Fibroblast of pulmonary artery (primary cell): ENCODE measurements at regions not wholly inside any gene's neighbourhood (a gene's known extent, or its start where the extent isn't known, plus 50 kb on each side); places are given as distances from the start of the nearest gene placed in this dataset.
A peak's percentile ranks its signal among the peaks of the same experiment; 100 is the strongest.

Source experiments
- DNase-seq: peaks from one replicate; pipeline ENCODE4 v3.0.0-alpha.2; 2010; ENCODE audit warnings: low read depth
- H3K4me3 ChIP-seq: replicated peaks from 2 replicates; pipeline ENCODE4 v1.5.1; 2011; ENCODE audit warnings: low read depth, mild to moderate bottlenecking, control low read depth, low read length, moderate library complexity
- TF ChIP-seq, protein P1 (sequence below): IDR thresholded peaks from 2 replicates; pipeline ENCODE4 v1.5.1; 2011; ENCODE audit warnings: mild to moderate bottlenecking, control low read depth, low read length, inconsistent platforms; ENCODE audit errors: missing control alignments

GRCh38 chr14:62253171-62253570, 491.0 kb downstream of the SNAPC1 start:
- no peak overlapping the region for H3K4me3 ChIP-seq
- no peak for DNase-seq
- TF ChIP-seq, protein P1, sequence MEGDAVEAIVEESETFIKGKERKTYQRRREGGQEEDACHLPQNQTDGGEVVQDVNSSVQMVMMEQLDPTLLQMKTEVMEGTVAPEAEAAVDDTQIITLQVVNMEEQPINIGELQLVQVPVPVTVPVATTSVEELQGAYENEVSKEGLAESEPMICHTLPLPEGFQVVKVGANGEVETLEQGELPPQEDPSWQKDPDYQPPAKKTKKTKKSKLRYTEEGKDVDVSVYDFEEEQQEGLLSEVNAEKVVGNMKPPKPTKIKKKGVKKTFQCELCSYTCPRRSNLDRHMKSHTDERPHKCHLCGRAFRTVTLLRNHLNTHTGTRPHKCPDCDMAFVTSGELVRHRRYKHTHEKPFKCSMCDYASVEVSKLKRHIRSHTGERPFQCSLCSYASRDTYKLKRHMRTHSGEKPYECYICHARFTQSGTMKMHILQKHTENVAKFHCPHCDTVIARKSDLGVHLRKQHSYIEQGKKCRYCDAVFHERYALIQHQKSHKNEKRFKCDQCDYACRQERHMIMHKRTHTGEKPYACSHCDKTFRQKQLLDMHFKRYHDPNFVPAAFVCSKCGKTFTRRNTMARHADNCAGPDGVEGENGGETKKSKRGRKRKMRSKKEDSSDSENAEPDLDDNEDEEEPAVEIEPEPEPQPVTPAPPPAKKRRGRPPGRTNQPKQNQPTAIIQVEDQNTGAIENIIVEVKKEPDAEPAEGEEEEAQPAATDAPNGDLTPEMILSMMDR, result no peak

DNA sequence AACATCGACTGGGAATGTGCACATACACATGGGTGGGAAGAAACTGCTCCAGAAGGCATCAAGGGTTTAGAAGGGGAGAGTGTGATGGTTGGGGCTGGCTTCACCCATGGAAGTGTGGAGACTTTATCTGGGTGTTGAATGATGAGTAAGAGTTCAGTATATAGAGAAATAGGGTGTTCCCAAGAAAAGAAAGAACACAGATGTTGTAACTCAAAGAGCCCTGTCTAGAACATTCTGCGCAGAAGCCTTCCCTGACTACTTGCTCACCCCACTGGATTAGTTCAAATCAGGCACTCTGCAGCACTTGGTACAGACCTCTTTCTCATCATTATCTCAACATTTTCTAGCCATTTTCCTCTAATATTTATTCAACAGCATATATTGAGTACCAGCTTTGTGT, 491.7 kb downstream of the SNAPC1 start:
- H3K4me3 ChIP-seq, result no peak overlapping the region
- TF ChIP-seq, protein P1, result no peak
- DNase-seq, result peak; percentile 33

GRCh38 chr14:62269204-62269603, 507.0 kb downstream of the SNAPC1 start:
- TF ChIP-seq, protein P1, result no peak
- H3K4me3 ChIP-seq, result no peak overlapping the region
- DNase-seq, result peak; percentile 24

DNA sequence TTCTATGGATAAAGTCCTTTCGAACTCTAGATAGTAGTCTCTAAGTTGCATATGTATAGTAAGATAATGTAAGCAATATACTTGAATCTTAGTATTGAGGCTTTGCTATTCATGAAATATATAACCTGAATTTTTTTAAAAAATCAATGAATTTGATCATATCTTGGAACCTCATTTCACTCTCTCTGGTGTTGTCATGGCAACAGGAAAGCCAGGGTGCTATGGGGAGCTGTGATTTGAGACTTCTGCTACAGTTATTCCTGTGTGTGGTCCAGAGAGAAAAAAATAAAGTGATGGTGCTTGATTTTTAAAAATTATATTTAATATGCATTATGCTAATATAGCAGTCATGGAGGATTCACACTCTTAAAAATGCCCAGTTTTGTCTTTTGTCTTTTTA, 508.0 kb downstream of the SNAPC1 start:
- TF ChIP-seq, protein P1, result no peak
- no peak overlapping the region for H3K4me3 ChIP-seq
- DNase-seq, result no peak

DNA sequence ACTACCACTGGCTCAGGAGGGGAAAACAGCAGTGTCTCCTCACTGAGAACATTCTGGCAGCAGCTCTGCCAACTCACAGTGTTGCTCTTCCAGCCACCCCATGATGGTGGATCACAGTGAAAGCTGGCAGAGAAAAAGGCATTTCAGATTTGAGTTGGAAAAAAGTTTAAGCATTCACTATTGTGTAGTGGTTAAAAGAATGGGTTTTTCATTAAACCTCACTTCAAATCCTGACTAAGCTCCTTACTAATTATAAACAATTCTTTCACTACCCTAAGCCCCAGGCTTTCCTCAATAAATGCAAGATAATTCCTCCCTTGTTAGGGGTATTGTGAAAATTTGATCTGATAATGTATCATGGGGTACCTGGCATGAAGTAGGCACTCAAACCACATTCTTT, 518.1 kb downstream of the SNAPC1 start:
- no peak for DNase-seq
- TF ChIP-seq, protein P1, result no peak
- H3K4me3 ChIP-seq, result no peak overlapping the region

DNA sequence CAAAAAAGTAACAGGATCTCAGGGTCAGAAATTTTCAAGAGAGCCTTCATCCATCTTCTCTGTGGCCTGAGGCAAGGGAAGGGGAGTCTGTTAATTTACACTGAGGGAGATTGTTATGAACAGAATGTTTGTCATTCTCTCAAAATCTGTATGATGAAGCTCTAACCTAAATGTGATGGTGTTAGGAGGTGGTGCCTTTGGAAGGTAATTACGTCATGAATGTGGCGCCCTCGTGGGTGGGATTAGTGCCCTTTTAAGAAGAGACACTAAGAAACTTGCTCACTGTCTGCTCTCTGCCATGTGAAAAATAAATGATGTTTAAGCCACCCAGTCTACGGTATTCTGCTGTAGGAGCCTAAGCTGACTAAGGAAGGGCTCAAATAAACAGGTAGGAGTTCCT, 521.6 kb downstream of the SNAPC1 start:
- TF ChIP-seq, protein P1, result no peak
- H3K4me3 ChIP-seq, result no peak overlapping the region
- DNase-seq, result no peak

GRCh38 chr14:62289471-62289870, 527.3 kb downstream of the SNAPC1 start:
- TF ChIP-seq, protein P1, result no peak
- no peak overlapping the region for H3K4me3 ChIP-seq
- no peak for DNase-seq
